DOHH2 (cell line): ENCODE measurements at regions not wholly inside any gene's neighbourhood (a gene's known extent, or its start where the extent isn't known, plus 50 kb on each side); places are given as distances from the start of the nearest gene placed in this dataset.

Source experiments
- H3F3A ChIP-seq: fragments of 200-600 bp; sonication (generic), shearing (Covaris generic); 2 replicates; pipeline ENCODE4 v1.6.0; 2016; ENCODE audit warnings: antibody characterized with exemption, mild to moderate bottlenecking; ENCODE audit not compliant: control insufficient read depth, insufficient read depth
- H3K27ac ChIP-seq: fragments of 200-600 bp; sonication (generic); 2 replicates; pipeline ENCODE4 v1.5.1; 2014; ENCODE audit warnings: low read depth, mild to moderate bottlenecking, low read length, moderate library complexity
- H3K27me3 ChIP-seq: fragments of 200-600 bp; sonication (generic); 2 replicates; pipeline ENCODE4 v1.6.1; 2014; ENCODE audit warnings: mild to moderate bottlenecking, low read length, mixed read lengths; ENCODE audit not compliant: control insufficient read depth
- H3K36me3 ChIP-seq: fragments of 200-600 bp; sonication (generic); 2 replicates; pipeline ENCODE4 v1.6.1; 2014; ENCODE audit warnings: mild to moderate bottlenecking, low read length, moderate library complexity, mixed read lengths; ENCODE audit not compliant: control insufficient read depth
- H3K4me1 ChIP-seq: fragments of 200-600 bp; sonication (generic); 2 replicates; pipeline ENCODE4 v1.6.1; 2014; ENCODE audit warnings: mild to moderate bottlenecking, low read length, mixed read lengths; ENCODE audit not compliant: control insufficient read depth
- H3K4me2 ChIP-seq: fragments of 200-600 bp; sonication (generic); 2 replicates; pipeline ENCODE4 v1.6.0; 2014; ENCODE audit warnings: mild to moderate bottlenecking, low read length, moderate library complexity
- H3K4me3 ChIP-seq: fragments of 200-600 bp; sonication (generic); 2 replicates; pipeline ENCODE4 v1.5.1; 2014; ENCODE audit warnings: mild to moderate bottlenecking, low read length, mixed read lengths
- H3K79me2 ChIP-seq: fragments of 200-600 bp; sonication (generic); 2 replicates; pipeline ENCODE4 v1.6.1; 2014; ENCODE audit warnings: mild to moderate bottlenecking, low read length, mixed read lengths; ENCODE audit not compliant: control insufficient read depth
- H3K9me2 ChIP-seq: fragments of 200-600 bp; sonication (generic); replicated peaks from 2 replicates; pipeline ENCODE4 v1.6.1; 2014; ENCODE audit warnings: mild to moderate bottlenecking, low read length, mixed read lengths; ENCODE audit not compliant: control insufficient read depth
- H3K9me3 ChIP-seq: fragments of 200-600 bp; sonication (generic); 2 replicates; pipeline ENCODE4 v1.6.1; 2014; ENCODE audit warnings: antibody characterized with exemption, low read length, mixed read lengths; ENCODE audit not compliant: control insufficient read depth, insufficient read depth
- H4K20me1 ChIP-seq: fragments of 200-600 bp; sonication (generic); 2 replicates; pipeline ENCODE4 v1.6.0; 2014; ENCODE audit warnings: low read depth, mild to moderate bottlenecking, antibody characterized with exemption, low read length, moderate library complexity; ENCODE audit not compliant: control insufficient read depth, insufficient read depth
- CTCF ChIP-seq: fragments of 200-600 bp; sonication (generic); IDR thresholded peaks from one replicate; pipeline ENCODE4 v1.5.1; 2014; ENCODE audit warnings: antibody characterized with exemption, mild to moderate bottlenecking, low read depth, low read length; ENCODE audit not compliant: poor library complexity, severe bottlenecking
- EZH2phosphoT487 ChIP-seq: fragments of 200-600 bp; sonication (generic); IDR thresholded peaks from 2 replicates; pipeline ENCODE4 v1.6.1; 2017; ENCODE audit warnings: borderline replicate concordance, mild to moderate bottlenecking, antibody characterized with exemption, low read length, moderate library complexity, mixed read lengths

DNA sequence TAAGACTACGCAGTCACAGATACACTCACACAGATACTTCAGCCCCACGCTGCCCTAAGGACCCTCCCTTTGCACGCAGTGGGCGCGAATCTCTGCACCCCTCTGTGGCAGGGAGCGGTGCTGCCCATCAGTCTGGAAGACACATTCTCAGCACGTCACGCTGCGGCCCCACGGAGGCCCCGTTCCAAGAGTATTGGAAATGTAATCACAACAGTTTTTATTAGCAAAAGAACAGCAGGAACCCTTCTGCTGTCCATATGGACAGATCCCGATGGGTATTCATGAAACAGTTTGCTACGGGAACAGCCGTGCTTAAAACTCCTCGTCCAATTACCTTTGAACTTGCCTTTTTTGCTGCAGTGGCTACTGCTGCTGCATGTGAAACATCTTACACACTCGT, 131.0 kb downstream of the RPS24 start:
- Histone ChIP-seq H3K4me1 (no peaks in the 10 kb centered on the region), H3K9me2 (no peaks in the 10 kb centered on the region), H3K4me3 (no peak overlapping the region), H3K27me3 (no peaks in the 10 kb centered on the region; the same call in 1 of the 2 replicates), H3K4me2 (no peak overlapping the region), H3F3A (no peaks in the 10 kb centered on the region), H3K36me3 (no peaks in the 10 kb centered on the region), H3K27ac (no peak overlapping the region), H4K20me1 (no peaks in the 10 kb centered on the region), H3K79me2 (no peaks in the 10 kb centered on the region), H3K9me3 (no peaks in the 10 kb centered on the region)
- TF ChIP-seq EZH2phosphoT487 (no peak), CTCF (no peak)

DNA sequence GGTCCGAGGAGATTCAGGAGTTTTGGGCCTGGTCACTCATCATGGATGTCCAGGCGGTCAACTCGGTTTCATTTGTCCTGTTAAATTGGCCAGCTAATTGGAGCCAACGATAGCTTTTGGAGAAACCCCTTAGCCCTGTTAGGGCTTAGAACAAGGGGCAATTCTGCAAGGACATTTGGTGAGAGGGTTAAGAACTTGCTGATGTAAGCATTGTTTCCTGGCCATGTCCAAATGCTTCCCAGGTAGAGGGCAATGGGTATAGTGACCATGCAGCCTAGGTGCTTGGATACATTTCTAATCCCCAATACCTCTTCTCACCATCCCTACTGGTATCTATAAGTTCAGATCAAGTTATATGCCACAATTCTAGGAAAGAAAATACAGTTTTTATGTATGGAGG, 131.5 kb downstream of the RPS24 start:
- Histone ChIP-seq H3K4me1 (no peaks in the 10 kb centered on the region), H3K27ac (no peak overlapping the region), H4K20me1 (no peaks in the 10 kb centered on the region), H3K79me2 (no peaks in the 10 kb centered on the region), H3K4me2 (no peak overlapping the region), H3K9me3 (no peaks in the 10 kb centered on the region), H3K36me3 (no peaks in the 10 kb centered on the region), H3F3A (no peaks in the 10 kb centered on the region), H3K9me2 (no peaks in the 10 kb centered on the region), H3K27me3 (no peaks in the 10 kb centered on the region; the same call in 1 of the 2 replicates), H3K4me3 (no peak overlapping the region)
- no peak for TF ChIP-seq EZH2phosphoT487

- H3K27ac ChIP-seq, result no peak overlapping the region
- no peak overlapping the region for H3K4me2 ChIP-seq
- H3K4me3 ChIP-seq, result no peak overlapping the region
- no peaks in the 10 kb centered on the region for H3K9me3 ChIP-seq
- TF ChIP-seq CTCF (no peak), EZH2phosphoT487 (no peak)
- H3K9me2 ChIP-seq, result no peaks in the 10 kb centered on the region
- no peaks in the 10 kb centered on the region; the same call in 1 of the 2 replicates for H3K27me3 ChIP-seq
- no peaks in the 10 kb centered on the region for H3K36me3 ChIP-seq
- H4K20me1 ChIP-seq, result no peaks in the 10 kb centered on the region
- H3F3A ChIP-seq, result no peaks in the 10 kb centered on the region
- no peaks in the 10 kb centered on the region for H3K4me1 ChIP-seq
- no peaks in the 10 kb centered on the region for H3K79me2 ChIP-seq
Measured at GRCh38 chr10:78165617-78166016, 132.0 kb downstream of the RPS24 start.

GRCh38 chr10:78166261-78166660, 132.6 kb downstream of the RPS24 start:
- H4K20me1 ChIP-seq, result no peaks in the 10 kb centered on the region
- TF ChIP-seq CTCF (no peak), EZH2phosphoT487 (no peak)
- no peak overlapping the region for H3K27ac ChIP-seq
- peaks cover 2% of the 10 kb centered on the region; the same call in 1 of the 2 replicates for H3K27me3 ChIP-seq
- no peaks in the 10 kb centered on the region for H3K36me3 ChIP-seq
- H3K4me1 ChIP-seq, result peaks cover 2% of the 10 kb centered on the region; the same call in 1 of the 2 replicates
- no peak overlapping the region for H3K4me2 ChIP-seq
- no peaks in the 10 kb centered on the region for H3K9me2 ChIP-seq
- H3K9me3 ChIP-seq, result no peaks in the 10 kb centered on the region
- H3F3A ChIP-seq, result no peaks in the 10 kb centered on the region
- no peaks in the 10 kb centered on the region for H3K79me2 ChIP-seq
- no peak overlapping the region for H3K4me3 ChIP-seq
